Endothelial cell of umbilical vein (primary cell): ENCODE measurements at regions not wholly inside any gene's neighbourhood (a gene's known extent, or its start where the extent isn't known, plus 50 kb on each side); places are given as distances from the start of the nearest gene placed in this dataset.

Experiments
- BruUV-seq: library from RNA; stranded (reverse); fragments of 400-500 nt; replicated peaks from 2 replicates; lab custom pipeline; 2021; lab: Mats Ljungman, UMichigan
- CTCF ChIA-PET: fragments of 300-600, 350-600 bp; sonication (Branson Sonifier 250); formaldehyde crosslinking; loops from one replicate; lab custom pipeline; 2021; ENCODE audit warnings: antibody characterized with exemption, inconsistent platforms; lab: Charles Lee
- POLR2A ChIA-PET: fragments of 300-600, 350-600 bp; sonication (Branson Sonifier 250); formaldehyde crosslinking; loops from one replicate; lab custom pipeline; 2021; ENCODE audit warnings: antibody characterized with exemption, inconsistent platforms; lab: Charles Lee
- DNase-seq: peaks from one replicate; pipeline ENCODE4 v3.0.0-alpha.2; 2011; ENCODE audit warnings: low read depth, low spot score
- FAIRE-seq: peaks from 2 replicates; lab custom pipeline; 2011; peaks lifted over from hg19 to GRCh38; lab: Jason Lieb, UNC
- H2AFZ ChIP-seq: 2 replicates; pipeline ENCODE4 v1.6.0; 2012; ENCODE audit warnings: low read depth, low read length, control low read depth, inconsistent platforms
- H3K27ac ChIP-seq: 2 replicates; pipeline ENCODE4 v1.5.1; 2011; ENCODE audit warnings: low read depth, mild to moderate bottlenecking, control low read depth, low read length, moderate library complexity; ENCODE audit not compliant: insufficient read depth
- H3K27me3 ChIP-seq, 2 experiments: 2 replicates each; pipeline versions ENCODE4 v1.6.0 to v1.6.1; 2011; ENCODE audit warnings: low read length in 2 of 2, mixed read lengths in 1 of 2; ENCODE audit not compliant: control insufficient read depth in 2 of 2, insufficient read depth in 2 of 2
- H3K36me3 ChIP-seq, 2 experiments: 2 replicates in 1 of 2; 3 replicates in 1 of 2; pipeline ENCODE4 v1.5.1; 2011; ENCODE audit warnings: low read length in 2 of 2, mild to moderate bottlenecking in 1 of 2, moderate library complexity in 1 of 2; ENCODE audit not compliant: control insufficient read depth in 2 of 2, insufficient read depth in 2 of 2; ENCODE audit errors: extremely low read depth in 1 of 2
- H3K4me1 ChIP-seq: 3 replicates; pipeline ENCODE4 v1.5.1; 2011; ENCODE audit warnings: mild to moderate bottlenecking, low read length; ENCODE audit not compliant: control insufficient read depth, insufficient read depth; ENCODE audit errors: extremely low read depth
- H3K4me2 ChIP-seq: 2 replicates; pipeline ENCODE4 v1.6.1; 2011; ENCODE audit warnings: low read length, control low read depth, mixed read lengths; ENCODE audit not compliant: insufficient read depth
- H3K4me3 ChIP-seq, 3 experiments: fragments of 200-600 bp in 1 of 3; sonication (generic), shearing (Covaris generic) in 1 of 3; replicated peaks in 1 of 3; 2 replicates each; pipeline ENCODE4 v1.5.1; 2011 to 2016; ENCODE audit warnings: control low read depth in 3 of 3, low read length in 3 of 3, mild to moderate bottlenecking in 2 of 3, inconsistent platforms in 1 of 3, low read depth in 1 of 3, moderate library complexity in 1 of 3; ENCODE audit not compliant: insufficient read depth in 1 of 3
- H3K79me2 ChIP-seq: 2 replicates; pipeline ENCODE4 v1.6.0; 2012; ENCODE audit warnings: low read length, inconsistent platforms; ENCODE audit not compliant: control insufficient read depth, insufficient read depth
- H3K9ac ChIP-seq: replicated peaks from 2 replicates; pipeline ENCODE3; 2011; ENCODE audit warnings: low read length, control low read depth; ENCODE audit not compliant: insufficient read depth; ENCODE audit errors: extremely low read depth
- H3K9me1 ChIP-seq: replicated peaks from 3 replicates; pipeline ENCODE4 v1.6.0; 2011; ENCODE audit warnings: mild to moderate bottlenecking, low read length; ENCODE audit not compliant: control insufficient read depth, insufficient read depth; ENCODE audit errors: extremely low read depth
- H3K9me3 ChIP-seq: replicated peaks from 2 replicates; pipeline ENCODE4 v1.5.1; 2012; ENCODE audit warnings: low read length, inconsistent platforms; ENCODE audit not compliant: control insufficient read depth, insufficient read depth
- H4K20me1 ChIP-seq: replicated peaks from 2 replicates; pipeline ENCODE3; 2011; ENCODE audit warnings: mild to moderate bottlenecking, low read length; ENCODE audit not compliant: control insufficient read depth, insufficient read depth; ENCODE audit errors: extremely low read depth
- CTCF ChIP-seq, 2 donors: IDR thresholded peaks; 1 replicate in 1 of 2; 2 replicates in 1 of 2; pipeline ENCODE4 v1.5.1; 2011; ENCODE audit warnings: low read length in 2 of 2, mild to moderate bottlenecking in 2 of 2, moderate library complexity in 2 of 2, control low read depth in 1 of 2, inconsistent platforms in 1 of 2, low read depth in 1 of 2; ENCODE audit not compliant: insufficient read depth in 1 of 2; ENCODE audit errors: extremely low read depth in 1 of 2
- EZH2 ChIP-seq: IDR thresholded peaks from 2 replicates; pipeline ENCODE4 v1.6.1; 2012; ENCODE audit warnings: borderline replicate concordance, low read depth, mild to moderate bottlenecking, moderate library complexity, low read length, inconsistent platforms; ENCODE audit not compliant: severe bottlenecking
- FOS ChIP-seq: IDR thresholded peaks from 2 replicates; pipeline ENCODE4 v1.6.1; 2011; ENCODE audit warnings: mild to moderate bottlenecking, low read length, moderate library complexity, borderline replicate concordance; ENCODE audit not compliant: insufficient read depth
- GATA2 ChIP-seq: IDR thresholded peaks from 2 replicates; pipeline ENCODE4 v1.7.0; 2011; ENCODE audit warnings: low read depth, mild to moderate bottlenecking, moderate library complexity, mixed read lengths, low read length; ENCODE audit not compliant: insufficient read length, insufficient read depth
- JUN ChIP-seq: IDR thresholded peaks from 2 replicates; pipeline ENCODE4 v1.6.1; 2011; ENCODE audit warnings: borderline replicate concordance, low read depth; ENCODE audit not compliant: insufficient read length, insufficient read depth
- MAX ChIP-seq: IDR thresholded peaks from 2 replicates; pipeline ENCODE4 v1.6.1; 2011; ENCODE audit not compliant: insufficient read depth, insufficient read length
- MYC ChIP-seq: IDR thresholded peaks from one replicate; pipeline ENCODE4 v1.6.1; 2011; ENCODE audit warnings: mild to moderate bottlenecking, low read depth, low read length
- POLR2A ChIP-seq: IDR thresholded peaks from 2 replicates; pipeline ENCODE4 v1.6.1; 2012; ENCODE audit warnings: low read depth, mild to moderate bottlenecking, control low read depth, low read length
- POLR2AphosphoS5 ChIP-seq: IDR thresholded peaks from 2 replicates; pipeline ENCODE4 v1.6.1; 2012; ENCODE audit warnings: low read depth, mild to moderate bottlenecking, control low read depth, low read length, moderate library complexity; ENCODE audit not compliant: insufficient read depth
- dilution Hi-C: fragments of 300-500 bp; cut with MboI; formaldehyde crosslinking; loops from one replicate; pipeline ENCODE4 v1.15.0; 2019; ENCODE audit warnings: low sequenced_read_pairs; ENCODE audit not compliant: extremely low pct_ligation_motif_present
- intact Hi-C: fragments of 100-400 bp; cut with micrococcal nuclease; formaldehyde crosslinking; loops from one replicate; pipeline ENCODE4 v1.10.0; 2022

GRCh38 chr9:97761056-97761598, 64.0 kb upstream of the XPA start:
- no peaks in the 10 kb centered on the region for H3K4me1 ChIP-seq
- H3K4me3 ChIP-seq: no peak overlapping the region
- dilution Hi-C loops: no loop called here
- no peak overlapping the region for H3K27ac ChIP-seq
- no peaks in the 10 kb centered on the region for H3K9me1 ChIP-seq
- H3K36me3 ChIP-seq: no peaks in the 10 kb centered on the region
- peaks cover 6% of the 10 kb centered on the region in 2 experiments for H3K27me3 ChIP-seq
- no peaks in the 10 kb centered on the region for H3K79me2 ChIP-seq
- H3K9me3 ChIP-seq: no peaks in the 10 kb centered on the region
- CTCF ChIA-PET: no interaction called here
- TF ChIP-seq MYC (no peak), GATA2 (no peak)
- FAIRE-seq (no peak), DNase-seq (no peak)
- H2AFZ ChIP-seq: no peak overlapping the region
- no peak overlapping the region for H3K9ac ChIP-seq
- BruUV-seq: no TSS peak
- POLR2A ChIA-PET: no interaction called here
- no peak overlapping the region for H3K4me2 ChIP-seq
- intact Hi-C loops: no loop called here
- no peaks in the 10 kb centered on the region for H4K20me1 ChIP-seq

- BruUV-seq: no TSS peak
- no peak for FAIRE-seq
Observed at GRCh38 chr9:97761879-97762278, 64.7 kb upstream of the XPA start.

More at GRCh38 chr9:97761879-97762278, 64.7 kb upstream of the XPA start:
- ChIA-PET CTCF (interaction anchor here (2.0 kb wide), 1 partner anchor 9 kb away, joined by 12 read pairs; no protein-coding TSS in a partner anchor), POLR2A (no interaction called here)
- no peaks in the 10 kb centered on the region for H4K20me1 ChIP-seq
- dilution Hi-C loops (no loop called here), intact Hi-C loops (no loop called here)
- no peak for TF ChIP-seq POLR2AphosphoS5
- TF ChIP-seq POLR2A: no peak
- TF ChIP-seq JUN: no peak
- no peak for TF ChIP-seq EZH2
- TF ChIP-seq GATA2: no peak
- TF ChIP-seq MYC: no peak
- no peak for TF ChIP-seq FOS
- TF ChIP-seq CTCF (IDR thresholded peaks at IDR 0.05; ENCODE audit: extremely low read depth in 1 of 2, insufficient read depth in 1 of 2, low read depth in 1 of 2, low read length in 2 of 2): no peak
- TF ChIP-seq MAX: no peak
- H3K9me1 ChIP-seq: no peaks in the 10 kb centered on the region
- H3K27ac ChIP-seq: no peak overlapping the region
- no peaks in the 10 kb centered on the region for H3K79me2 ChIP-seq
- H3K4me1 ChIP-seq: no peaks in the 10 kb centered on the region
- H3K27me3 ChIP-seq: peaks cover 5% of the 10 kb centered on the region in 2 experiments
- H2AFZ ChIP-seq: no peak overlapping the region
- H3K4me3 ChIP-seq: no peak overlapping the region
- no peak overlapping the region for H3K9ac ChIP-seq
- H3K4me2 ChIP-seq: no peak overlapping the region
- no peaks in the 10 kb centered on the region for H3K36me3 ChIP-seq
- no peaks in the 10 kb centered on the region for H3K9me3 ChIP-seq
- DNase-seq: no peak
